Bronchial epithelial cell (primary cell): ENCODE measurements at regions not wholly inside any gene's neighbourhood (a gene's known extent, or its start where the extent isn't known, plus 50 kb on each side); places are given as distances from the start of the nearest gene placed in this dataset.

ENCODE experiments used
- DNase-seq: peaks from one replicate; pipeline ENCODE4 v3.0.0-alpha.2; 2010; ENCODE audit warnings: low read depth
- FAIRE-seq: peaks from 2 replicates; lab custom pipeline; 2011; peaks lifted over from hg19 to GRCh38; lab: Jason Lieb, UNC
- H3K27me3 ChIP-seq: 2 replicates; pipeline ENCODE4 v1.5.1; 2011; ENCODE audit warnings: low read length; ENCODE audit not compliant: control insufficient read depth, insufficient read depth
- H3K36me3 ChIP-seq: 2 replicates; pipeline ENCODE4 v1.5.1; 2011; ENCODE audit warnings: low read length; ENCODE audit not compliant: control insufficient read depth, insufficient read depth
- H3K4me3 ChIP-seq: 2 replicates; pipeline ENCODE4 v1.5.1; 2011; ENCODE audit warnings: mild to moderate bottlenecking, low read depth, low read length, control low read depth
- TF ChIP-seq, protein P1 (sequence below): IDR thresholded peaks from 2 replicates; pipeline ENCODE4 v1.5.1; 2011; ENCODE audit warnings: mild to moderate bottlenecking, moderate library complexity, low read length, control low read depth, inconsistent platforms; ENCODE audit not compliant: insufficient read depth, severe bottlenecking

DNA sequence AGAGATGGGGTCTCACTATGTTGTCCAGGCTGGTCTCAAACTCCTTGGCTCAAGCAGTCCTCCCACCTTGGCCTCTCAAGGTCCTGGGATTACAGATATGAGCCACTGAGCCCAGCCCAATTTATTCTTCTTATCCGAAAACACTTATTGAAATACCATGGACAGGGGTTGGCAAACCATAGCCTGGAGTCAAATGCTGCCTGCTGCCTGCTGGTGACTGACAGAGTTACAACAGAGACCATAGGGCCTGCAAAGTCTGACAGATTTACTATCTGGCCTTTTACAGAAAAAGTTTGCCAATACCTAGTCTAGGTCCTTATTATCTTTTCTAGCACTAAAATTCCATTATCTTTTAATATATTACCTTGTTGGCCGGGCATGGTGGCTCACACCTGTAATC lies 87.1 kb upstream of the ZNF281 start:
- FAIRE-seq = no peak
- TF ChIP-seq, protein P1, sequence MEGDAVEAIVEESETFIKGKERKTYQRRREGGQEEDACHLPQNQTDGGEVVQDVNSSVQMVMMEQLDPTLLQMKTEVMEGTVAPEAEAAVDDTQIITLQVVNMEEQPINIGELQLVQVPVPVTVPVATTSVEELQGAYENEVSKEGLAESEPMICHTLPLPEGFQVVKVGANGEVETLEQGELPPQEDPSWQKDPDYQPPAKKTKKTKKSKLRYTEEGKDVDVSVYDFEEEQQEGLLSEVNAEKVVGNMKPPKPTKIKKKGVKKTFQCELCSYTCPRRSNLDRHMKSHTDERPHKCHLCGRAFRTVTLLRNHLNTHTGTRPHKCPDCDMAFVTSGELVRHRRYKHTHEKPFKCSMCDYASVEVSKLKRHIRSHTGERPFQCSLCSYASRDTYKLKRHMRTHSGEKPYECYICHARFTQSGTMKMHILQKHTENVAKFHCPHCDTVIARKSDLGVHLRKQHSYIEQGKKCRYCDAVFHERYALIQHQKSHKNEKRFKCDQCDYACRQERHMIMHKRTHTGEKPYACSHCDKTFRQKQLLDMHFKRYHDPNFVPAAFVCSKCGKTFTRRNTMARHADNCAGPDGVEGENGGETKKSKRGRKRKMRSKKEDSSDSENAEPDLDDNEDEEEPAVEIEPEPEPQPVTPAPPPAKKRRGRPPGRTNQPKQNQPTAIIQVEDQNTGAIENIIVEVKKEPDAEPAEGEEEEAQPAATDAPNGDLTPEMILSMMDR = no peak
- Histone ChIP-seq H3K27me3 (no peaks in the 10 kb centered on the region), H3K4me3 (no peak overlapping the region), H3K36me3 (no peaks in the 10 kb centered on the region)
- DNase-seq = no peak

DNA sequence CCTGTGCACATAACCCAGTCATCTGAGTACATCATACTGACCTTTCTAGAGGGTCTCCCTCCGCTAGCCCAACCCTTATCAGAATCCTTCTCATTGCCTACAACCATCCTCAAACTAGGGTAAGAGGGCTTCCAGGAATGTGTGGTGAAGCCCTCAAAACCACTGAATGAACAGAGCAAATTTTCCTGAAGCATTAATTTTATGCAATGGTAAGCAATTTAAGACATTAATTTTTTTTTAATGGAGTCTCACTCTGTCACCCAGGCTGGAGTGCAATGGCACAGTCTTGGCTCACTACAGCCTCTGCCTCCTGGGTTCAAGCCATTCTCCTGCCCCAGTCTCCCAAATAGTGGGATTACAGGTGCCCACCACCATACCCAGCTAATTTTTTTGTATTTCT lies 86.1 kb upstream of the ZNF281 start:
- DNase-seq = no peak
- Histone ChIP-seq H3K27me3 (no peaks in the 10 kb centered on the region), H3K4me3 (no peak overlapping the region), H3K36me3 (no peaks in the 10 kb centered on the region)
- TF ChIP-seq, protein P1 = no peak
- FAIRE-seq = no peak

DNA sequence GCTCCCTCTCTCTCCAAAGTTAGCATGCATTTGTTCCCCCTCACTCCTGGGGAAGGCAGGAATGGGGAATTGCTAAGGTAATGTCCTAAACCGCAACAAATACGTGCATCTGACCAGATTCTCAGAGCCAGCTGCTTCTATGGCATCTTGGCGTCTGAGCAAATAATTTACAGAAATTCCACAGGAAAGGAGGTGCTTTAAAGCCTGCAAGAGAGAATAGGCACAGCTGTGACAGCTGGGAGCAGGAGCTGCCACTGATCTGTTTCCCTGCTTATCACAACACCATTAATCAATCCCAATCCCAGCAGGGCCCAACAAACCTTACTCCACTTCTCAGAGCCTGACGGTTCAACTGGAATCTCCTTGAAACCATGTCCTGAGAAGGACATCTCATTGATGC lies 83.5 kb upstream of the ZNF281 start:
- TF ChIP-seq, protein P1 = no peak
- FAIRE-seq = no peak

DNA sequence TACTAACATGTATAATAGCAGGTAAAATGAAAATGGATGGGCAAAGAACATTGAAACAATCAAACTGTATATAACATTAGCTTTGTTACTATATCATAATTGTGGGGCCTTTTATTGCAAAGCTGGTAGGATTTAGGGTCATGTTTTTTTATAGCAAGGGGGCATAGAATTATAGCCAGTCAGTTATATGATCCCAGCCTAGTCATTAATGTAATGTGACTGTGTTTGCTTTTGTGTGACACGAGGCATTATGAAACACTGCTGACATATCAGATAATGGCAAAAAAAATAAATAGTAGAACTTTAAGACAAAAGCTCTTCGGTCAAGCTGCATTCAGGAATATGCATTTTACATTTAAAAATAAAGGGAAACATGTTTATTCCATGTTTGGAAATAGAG lies 81.3 kb upstream of the ZNF281 start:
- TF ChIP-seq, protein P1 = no peak
- Histone ChIP-seq H3K36me3 (no peaks in the 10 kb centered on the region), H3K4me3 (no peak overlapping the region), H3K27me3 (no peaks in the 10 kb centered on the region)
- FAIRE-seq (no peak), DNase-seq (no peak)

More for the DNA sequence above, 83.5 kb upstream of the ZNF281 start:
- Histone ChIP-seq H3K4me3 (no peak overlapping the region), H3K27me3 (no peaks in the 10 kb centered on the region), H3K36me3 (no peaks in the 10 kb centered on the region)
- no peak for DNase-seq

- DNase-seq (no peak), FAIRE-seq (no peak)
- no peak overlapping the region for H3K4me3 ChIP-seq
- TF ChIP-seq, protein P1 = no peak
- H3K27me3 ChIP-seq = no peaks in the 10 kb centered on the region
- no peaks in the 10 kb centered on the region for H3K36me3 ChIP-seq
Measured at GRCh38 chr1:200490183-200490582, 80.3 kb upstream of the ZNF281 start.
